Mesendoderm (in vitro differentiated cells): ENCODE measurements at regions not wholly inside any gene's neighbourhood (a gene's known extent, or its start where the extent isn't known, plus 50 kb on each side); places are given as distances from the start of the nearest gene placed in this dataset.

Experiments
- DNase-seq: peaks from one replicate; pipeline ENCODE4 v3.0.0; 2013
- H2AK5ac ChIP-seq: 2 replicates; pipeline ENCODE4 v1.6.1; 2013; ENCODE audit warnings: low read length, inconsistent platforms
- H2BK120ac ChIP-seq: 2 replicates; pipeline ENCODE4 v1.6.1; 2013; ENCODE audit warnings: low read depth, mild to moderate bottlenecking, low read length, moderate library complexity, mixed read lengths
- H2BK15ac ChIP-seq: replicated peaks from 2 replicates; pipeline ENCODE4 v1.6.1; 2013; ENCODE audit warnings: low read depth, mild to moderate bottlenecking, moderate library complexity
- H2BK5ac ChIP-seq: 2 replicates; pipeline ENCODE4 v1.6.1; 2013; ENCODE audit warnings: low read length, inconsistent platforms
- H3K18ac ChIP-seq: 2 replicates; pipeline ENCODE4 v1.6.1; 2013; ENCODE audit warnings: mild to moderate bottlenecking, low read length, mixed read lengths
- H3K23ac ChIP-seq: one replicate; pipeline ENCODE4 v1.6.1; 2013; ENCODE audit warnings: low read length
- H3K27ac ChIP-seq: 2 replicates; pipeline ENCODE4 v1.5.1; 2013; ENCODE audit warnings: low read depth, mild to moderate bottlenecking, inconsistent platforms, low read length, moderate library complexity
- H3K27me3 ChIP-seq: 2 replicates; pipeline ENCODE4 v1.6.1; 2013; ENCODE audit warnings: low read length, control low read depth, mild to moderate bottlenecking, inconsistent platforms; ENCODE audit not compliant: insufficient read depth, poor library complexity
- H3K36me3 ChIP-seq: 2 replicates; pipeline ENCODE4 v1.6.1; 2013; ENCODE audit warnings: low read length, inconsistent platforms; ENCODE audit not compliant: control insufficient read depth, insufficient read depth
- H3K4ac ChIP-seq: one replicate; pipeline ENCODE4 v1.6.1; 2013; ENCODE audit warnings: low read depth, mild to moderate bottlenecking, low read length, moderate library complexity
- H3K4me1 ChIP-seq: 2 replicates; pipeline ENCODE4 v1.6.1; 2013; ENCODE audit warnings: low read depth, low read length, inconsistent platforms; ENCODE audit not compliant: control insufficient read depth
- H3K4me2 ChIP-seq: 2 replicates; pipeline ENCODE4 v1.6.1; 2013; ENCODE audit warnings: low read length
- H3K4me3 ChIP-seq: 2 replicates; pipeline ENCODE4 v1.5.1; 2013; ENCODE audit warnings: mild to moderate bottlenecking, low read length
- H3K56ac ChIP-seq: one replicate; pipeline ENCODE4 v1.6.1; 2013; ENCODE audit warnings: low read length
- H3K79me1 ChIP-seq: 2 replicates; pipeline ENCODE4 v1.6.1; 2013; ENCODE audit warnings: low read length, inconsistent platforms
- H3K79me2 ChIP-seq: 2 replicates; pipeline ENCODE4 v1.6.1; 2013; ENCODE audit warnings: mild to moderate bottlenecking, low read length; ENCODE audit not compliant: control insufficient read depth, insufficient read depth
- H3K9ac ChIP-seq: 2 replicates; pipeline ENCODE4 v1.6.1; 2013; ENCODE audit warnings: low read length, inconsistent platforms
- H4K5ac ChIP-seq: one replicate; pipeline ENCODE4 v1.6.1; 2013; ENCODE audit warnings: low read length
- H4K8ac ChIP-seq: one replicate; pipeline ENCODE4 v1.6.1; 2013; ENCODE audit warnings: low read depth, mild to moderate bottlenecking, control low read depth, low read length, moderate library complexity
- WGBS: extraction: QIAGEN DNeasy Blood & Tissue Kit; methylation state at CpG from one replicate; pipeline ENCODE4 v1.1.7; 2013; ENCODE audit warnings: low lambda C conversion rate, missing lambda C conversion rate; ENCODE audit not compliant: insufficient coverage; ENCODE audit errors: extremely low coverage; 5-methylcytosine and 5-hydroxymethylcytosine counted together

DNA sequence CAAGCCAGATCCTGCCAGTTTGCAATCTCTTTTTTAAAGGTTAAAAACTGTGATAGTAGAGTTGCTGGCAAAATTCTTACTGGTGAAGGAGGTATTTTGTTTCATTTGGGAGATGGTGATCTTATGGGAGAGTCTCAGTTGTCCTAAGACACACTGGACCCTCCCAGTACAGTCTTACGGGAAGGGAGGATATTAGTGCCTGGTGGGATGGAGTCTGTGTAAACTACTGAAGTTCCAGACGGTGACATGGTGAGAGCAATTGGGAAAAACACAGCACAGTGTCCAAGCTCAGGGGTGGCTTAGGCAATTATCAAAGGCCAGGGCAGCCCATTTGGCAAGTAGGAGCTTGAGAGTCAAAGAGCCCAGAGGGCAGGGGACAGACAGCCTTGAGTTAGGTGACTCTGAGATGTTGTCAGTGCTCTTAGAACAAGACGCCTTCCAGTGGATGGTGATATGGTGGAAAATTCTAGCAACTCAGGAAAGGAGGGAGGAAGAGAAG is 143.7 kb upstream of the CCDC68 start:
- Histone ChIP-seq H3K4ac (no peak overlapping the region), H3K18ac (no peak overlapping the region), H3K4me3 (no peak overlapping the region), H3K79me1 (no peaks in the 10 kb centered on the region), H2BK120ac (no peak overlapping the region), H3K9ac (no peak overlapping the region), H3K4me1 (no peaks in the 10 kb centered on the region), H3K4me2 (no peak overlapping the region), H4K8ac (no peak overlapping the region), H3K27ac (no peak overlapping the region), H3K56ac (no peak overlapping the region), H2BK5ac (no peak overlapping the region), H3K36me3 (no peaks in the 10 kb centered on the region), H4K5ac (no peak overlapping the region), H3K79me2 (no peaks in the 10 kb centered on the region), H2AK5ac (no peak overlapping the region), H3K27me3 (no peaks in the 10 kb centered on the region), H2BK15ac (no peak overlapping the region), H3K23ac (no peak overlapping the region)
- no peak for DNase-seq
- no CpG with 5 or more reads among the region's 3 CpGs for WGBS

DNA sequence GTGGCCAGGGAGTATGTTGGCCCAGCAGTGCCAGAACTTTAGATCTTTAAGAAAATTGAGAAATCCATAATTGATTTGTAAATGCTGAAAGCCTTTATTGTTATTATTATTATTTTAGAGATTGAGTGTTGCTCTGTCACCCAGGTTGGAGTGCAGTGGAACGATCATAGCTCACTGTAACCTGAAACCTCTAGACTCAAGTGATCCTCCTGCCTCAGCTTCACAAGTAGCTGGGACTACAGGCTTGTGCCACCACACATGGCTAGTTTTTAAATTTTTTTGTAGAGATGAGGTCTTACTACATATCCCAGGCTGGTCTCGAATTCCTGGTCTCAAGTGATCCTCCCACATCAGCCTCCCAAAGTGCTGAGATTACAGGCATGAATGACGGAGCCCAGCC is 143.2 kb upstream of the CCDC68 start:
- H3K36me3 ChIP-seq: no peaks in the 10 kb centered on the region
- no peak overlapping the region for H4K5ac ChIP-seq
- no CpG with 5 or more reads among the region's 3 CpGs for WGBS
- H3K9ac ChIP-seq: no peak overlapping the region
- H4K8ac ChIP-seq: no peak overlapping the region
- H3K27me3 ChIP-seq: no peaks in the 10 kb centered on the region
- no peak overlapping the region for H2BK5ac ChIP-seq
- DNase-seq: no peak
- H3K56ac ChIP-seq: no peak overlapping the region
- H3K23ac ChIP-seq: no peak overlapping the region
- no peak overlapping the region for H3K18ac ChIP-seq
- no peak overlapping the region for H3K4ac ChIP-seq
- H2AK5ac ChIP-seq: no peak overlapping the region
- no peaks in the 10 kb centered on the region for H3K79me1 ChIP-seq
- no peaks in the 10 kb centered on the region for H3K79me2 ChIP-seq
- H3K27ac ChIP-seq: no peak overlapping the region
- no peak overlapping the region for H3K4me3 ChIP-seq
- H2BK120ac ChIP-seq: no peak overlapping the region
- no peak overlapping the region for H2BK15ac ChIP-seq
- no peaks in the 10 kb centered on the region for H3K4me1 ChIP-seq
- H3K4me2 ChIP-seq: no peak overlapping the region

DNA sequence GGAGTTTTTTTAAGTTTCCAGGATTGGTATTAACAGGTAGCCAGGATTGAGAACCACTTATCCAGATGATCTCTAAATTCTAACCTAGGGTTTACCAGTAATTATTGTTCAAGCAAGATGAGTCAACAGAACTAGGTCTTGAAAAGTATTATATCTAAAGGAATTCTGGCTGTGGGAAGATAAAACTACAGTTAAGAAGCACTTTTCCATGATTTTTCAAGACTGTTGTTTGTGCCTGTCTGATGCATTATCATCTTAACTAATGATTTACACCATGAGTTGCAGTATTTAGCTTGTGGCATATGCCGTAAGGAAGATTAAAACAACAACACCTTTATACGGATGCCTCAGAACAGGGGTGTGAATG is 142.2 kb upstream of the CCDC68 start:
- no peak overlapping the region for H2AK5ac ChIP-seq
- no peak overlapping the region for H4K8ac ChIP-seq
- no peak overlapping the region for H3K4me3 ChIP-seq
- no peak overlapping the region for H3K27ac ChIP-seq
- H3K4ac ChIP-seq: no peak overlapping the region
- no peaks in the 10 kb centered on the region for H3K36me3 ChIP-seq
- H2BK15ac ChIP-seq: no peak overlapping the region
- H3K79me2 ChIP-seq: no peaks in the 10 kb centered on the region
- H3K23ac ChIP-seq: no peak overlapping the region
- no peak overlapping the region for H3K18ac ChIP-seq
- H3K4me2 ChIP-seq: no peak overlapping the region
- no peak for DNase-seq
- H4K5ac ChIP-seq: no peak overlapping the region
- no peak overlapping the region for H2BK120ac ChIP-seq
- whole genome bisulfite sequencing: no CpG with 5 or more reads among the region's 2 CpGs
- no peaks in the 10 kb centered on the region for H3K4me1 ChIP-seq
- no peaks in the 10 kb centered on the region for H3K79me1 ChIP-seq
- H3K56ac ChIP-seq: no peak overlapping the region
- no peak overlapping the region for H3K9ac ChIP-seq
- H2BK5ac ChIP-seq: no peak overlapping the region
- no peaks in the 10 kb centered on the region for H3K27me3 ChIP-seq

DNA sequence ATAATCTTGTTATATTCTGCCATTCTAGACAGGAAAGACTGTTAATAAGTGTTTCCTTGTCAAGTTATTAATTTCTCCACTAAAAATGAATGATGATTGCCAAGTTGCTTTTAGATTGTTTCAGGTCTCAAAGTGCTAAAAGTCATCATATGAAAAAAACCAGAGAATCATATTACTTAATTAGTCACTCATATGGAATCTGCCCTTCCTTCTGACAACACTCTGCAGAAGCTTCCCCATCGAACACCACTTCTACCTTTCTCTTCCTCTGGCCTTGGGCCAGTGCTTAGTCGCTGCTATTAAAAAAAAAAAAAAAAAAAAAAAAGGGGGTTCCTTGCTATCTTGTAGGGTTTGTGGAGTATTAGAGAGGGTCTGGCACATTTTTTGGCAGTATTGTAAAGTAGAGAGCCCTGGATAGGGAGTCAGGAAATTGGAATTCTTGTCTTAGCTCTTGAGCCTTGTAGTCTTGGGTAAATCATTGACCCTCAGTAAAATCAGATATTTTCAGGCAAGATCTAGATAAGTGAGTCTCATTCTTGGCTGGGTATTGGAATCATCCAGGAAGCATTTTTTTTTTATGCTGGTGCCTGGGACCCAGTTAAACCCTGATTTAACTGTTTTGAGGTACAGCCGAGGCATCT is 141.7 kb upstream of the CCDC68 start:
- no peaks in the 10 kb centered on the region for H3K79me2 ChIP-seq
- H2BK15ac ChIP-seq: no peak overlapping the region
- WGBS: no CpG with 5 or more reads among the region's 3 CpGs
- H3K27me3 ChIP-seq: no peaks in the 10 kb centered on the region
- no peak overlapping the region for H4K8ac ChIP-seq
- no peak overlapping the region for H3K4me2 ChIP-seq
- no peak overlapping the region for H3K56ac ChIP-seq
- no peak overlapping the region for H2AK5ac ChIP-seq
- no peak overlapping the region for H3K27ac ChIP-seq
- H3K23ac ChIP-seq: no peak overlapping the region
- H3K9ac ChIP-seq: no peak overlapping the region
- H3K4me1 ChIP-seq: no peaks in the 10 kb centered on the region
- no peak overlapping the region for H4K5ac ChIP-seq
- H3K4me3 ChIP-seq: no peak overlapping the region
- no peak overlapping the region for H2BK5ac ChIP-seq
- no peak for DNase-seq
- H3K4ac ChIP-seq: no peak overlapping the region
- H3K36me3 ChIP-seq: no peaks in the 10 kb centered on the region
- H3K79me1 ChIP-seq: no peaks in the 10 kb centered on the region
- no peak overlapping the region for H2BK120ac ChIP-seq
- H3K18ac ChIP-seq: no peak overlapping the region

DNA sequence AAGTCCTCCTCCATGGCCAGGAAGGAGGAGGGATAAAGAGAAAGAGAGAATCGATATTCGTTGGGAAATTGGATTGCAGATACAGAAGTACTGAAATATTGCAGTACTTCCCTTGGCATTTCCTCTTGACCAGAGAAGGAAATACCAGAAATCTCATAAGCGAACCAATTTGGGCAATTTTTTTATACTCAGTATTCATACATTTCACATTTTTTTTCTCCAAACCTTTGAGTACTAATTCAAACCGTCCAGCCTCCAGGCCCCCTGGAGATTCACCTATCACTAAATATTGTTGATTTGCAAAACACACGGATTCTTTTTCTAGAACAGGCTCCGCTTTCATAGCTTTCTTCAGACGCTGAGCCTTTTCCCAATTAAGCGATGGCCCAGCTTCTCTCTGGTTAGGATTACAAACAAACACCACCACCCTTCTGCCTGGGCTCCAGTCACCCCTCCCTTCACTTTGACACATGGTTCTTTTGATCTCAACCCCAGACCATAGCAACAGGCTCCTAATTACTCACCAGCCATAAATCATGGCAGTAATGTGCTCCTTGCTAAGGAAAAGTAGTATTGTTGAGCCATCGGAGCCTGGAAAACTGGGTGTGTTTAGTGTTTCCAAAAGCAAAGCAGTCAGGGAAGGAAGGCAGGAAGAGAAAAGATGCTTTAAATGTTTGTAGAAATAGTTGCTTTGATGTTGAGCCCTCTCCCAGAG is 138.4 kb upstream of the CCDC68 start:
- H4K5ac ChIP-seq: no peak overlapping the region
- H3K9ac ChIP-seq: no peak overlapping the region
- H3K23ac ChIP-seq: no peak overlapping the region
- H3K79me1 ChIP-seq: no peaks in the 10 kb centered on the region
- no peak overlapping the region for H3K27ac ChIP-seq
- H3K79me2 ChIP-seq: no peaks in the 10 kb centered on the region
- H2BK15ac ChIP-seq: no peak overlapping the region
- H2BK120ac ChIP-seq: no peak overlapping the region
- no CpG with 5 or more reads among the region's 9 CpGs for WGBS
- no peaks in the 10 kb centered on the region for H3K27me3 ChIP-seq
- no peak overlapping the region for H2BK5ac ChIP-seq
- H3K4me2 ChIP-seq: no peak overlapping the region
- H3K18ac ChIP-seq: no peak overlapping the region
- no peak overlapping the region for H4K8ac ChIP-seq
- H3K56ac ChIP-seq: no peak overlapping the region
- peak; percentile 43 for DNase-seq
- H3K4me3 ChIP-seq: no peak overlapping the region
- no peak overlapping the region for H3K4ac ChIP-seq
- no peak overlapping the region for H2AK5ac ChIP-seq
- H3K4me1 ChIP-seq: peaks cover 2% of the 10 kb centered on the region
- H3K36me3 ChIP-seq: no peaks in the 10 kb centered on the region
